Thoracic aorta (tissue), 2 donors: ENCODE measurements at regions not wholly inside any gene's neighbourhood (a gene's known extent, or its start where the extent isn't known, plus 50 kb on each side); places are given as distances from the start of the nearest gene placed in this dataset.

Experiments used
- ATAC-seq: fragments of 150-250 bp; one replicate; pipeline ENCODE4 v1.8.0; 2017; ENCODE audit warnings: low read depth; ENCODE audit not compliant: insufficient number of reproducible peaks, low FRiP score
- DNase-seq: peaks from one replicate; pipeline ENCODE4 v3.0.0-alpha.2; 2020; ENCODE audit warnings: low spot score
- H3K27ac ChIP-seq, 2 donors: fragments of 200-600 bp; sonication (generic); 1 replicate in 1 of 2; 2 replicates in 1 of 2; pipeline ENCODE4 v1.5.1; 2016; ENCODE audit warnings: mild to moderate bottlenecking in 2 of 2, moderate library complexity in 2 of 2
- H3K27me3 ChIP-seq: fragments of 200-600 bp; sonication (generic); replicated peaks from 2 replicates; pipeline ENCODE4 v1.6.0; 2016; ENCODE audit warnings: mild to moderate bottlenecking; ENCODE audit not compliant: insufficient read depth
- H3K36me3 ChIP-seq: fragments of 200-600 bp; sonication (generic); one replicate; pipeline ENCODE4 v1.5.1; 2016
- H3K4me1 ChIP-seq, 2 donors: fragments of 200-600 bp; sonication (generic); 1 replicate in 1 of 2; 2 replicates in 1 of 2; pipeline versions ENCODE4 v1.5.1 to v1.6.0; 2016; ENCODE audit warnings: low read depth in 2 of 2, mild to moderate bottlenecking in 1 of 2; ENCODE audit not compliant: control insufficient read depth in 1 of 2
- H3K4me3 ChIP-seq: fragments of 200-600 bp; sonication (generic); 2 replicates; pipeline ENCODE4 v1.5.1; 2016; ENCODE audit warnings: mild to moderate bottlenecking
- H3K9me3 ChIP-seq: fragments of 200-600 bp; sonication (generic); 2 replicates; pipeline ENCODE4 v1.5.1; 2016
- TF ChIP-seq, protein P1 (sequence below): fragments of 200-600 bp; sonication (generic); IDR thresholded peaks from one replicate; pipeline ENCODE4 v1.5.1; 2019; ENCODE audit warnings: antibody characterized with exemption

GRCh38 chr5:23268136-23268535 is 239.3 kb upstream of the PRDM9 start:
- Histone ChIP-seq H3K4me1 (no peaks in the 10 kb centered on the region), H3K27ac (no peak overlapping the region), H3K4me3 (no peak overlapping the region), H3K9me3 (no peaks in the 10 kb centered on the region), H3K36me3 (no peaks in the 10 kb centered on the region), H3K27me3 (no peaks in the 10 kb centered on the region)
- no peak for ATAC-seq
- no peak for DNase-seq
- TF ChIP-seq, protein P1, sequence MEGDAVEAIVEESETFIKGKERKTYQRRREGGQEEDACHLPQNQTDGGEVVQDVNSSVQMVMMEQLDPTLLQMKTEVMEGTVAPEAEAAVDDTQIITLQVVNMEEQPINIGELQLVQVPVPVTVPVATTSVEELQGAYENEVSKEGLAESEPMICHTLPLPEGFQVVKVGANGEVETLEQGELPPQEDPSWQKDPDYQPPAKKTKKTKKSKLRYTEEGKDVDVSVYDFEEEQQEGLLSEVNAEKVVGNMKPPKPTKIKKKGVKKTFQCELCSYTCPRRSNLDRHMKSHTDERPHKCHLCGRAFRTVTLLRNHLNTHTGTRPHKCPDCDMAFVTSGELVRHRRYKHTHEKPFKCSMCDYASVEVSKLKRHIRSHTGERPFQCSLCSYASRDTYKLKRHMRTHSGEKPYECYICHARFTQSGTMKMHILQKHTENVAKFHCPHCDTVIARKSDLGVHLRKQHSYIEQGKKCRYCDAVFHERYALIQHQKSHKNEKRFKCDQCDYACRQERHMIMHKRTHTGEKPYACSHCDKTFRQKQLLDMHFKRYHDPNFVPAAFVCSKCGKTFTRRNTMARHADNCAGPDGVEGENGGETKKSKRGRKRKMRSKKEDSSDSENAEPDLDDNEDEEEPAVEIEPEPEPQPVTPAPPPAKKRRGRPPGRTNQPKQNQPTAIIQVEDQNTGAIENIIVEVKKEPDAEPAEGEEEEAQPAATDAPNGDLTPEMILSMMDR: no peak

DNA sequence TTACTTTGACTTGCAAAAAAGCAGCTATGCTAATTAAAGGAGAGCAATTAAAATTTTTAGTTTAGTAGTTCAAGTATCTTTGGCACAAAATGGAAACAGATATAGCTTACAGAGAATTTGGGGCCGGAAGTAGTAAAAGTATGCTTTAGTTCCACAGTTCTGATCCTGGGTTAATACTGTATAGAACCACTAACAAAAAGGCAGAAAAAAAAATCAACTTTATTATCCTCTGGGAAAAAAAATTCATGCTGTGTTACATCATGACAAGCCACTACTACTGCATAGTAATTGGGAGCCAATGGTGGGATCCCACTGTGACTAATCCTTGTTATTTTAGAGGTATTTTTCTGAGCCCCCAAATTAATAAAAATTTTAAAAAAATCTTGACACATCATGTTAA is 246.8 kb upstream of the PRDM9 start:
- Histone ChIP-seq H3K27ac (no peak overlapping the region), H3K9me3 (no peaks in the 10 kb centered on the region), H3K4me3 (no peak overlapping the region), H3K36me3 (no peaks in the 10 kb centered on the region), H3K27me3 (no peaks in the 10 kb centered on the region), H3K4me1 (no peaks in the 10 kb centered on the region)
- DNase-seq (no peak), ATAC-seq (no peak)
- TF ChIP-seq, protein P1: no peak

- Histone ChIP-seq H3K27me3 (no peaks in the 10 kb centered on the region), H3K4me3 (no peak overlapping the region), H3K36me3 (no peaks in the 10 kb centered on the region), H3K9me3 (no peaks in the 10 kb centered on the region), H3K4me1 (no peaks in the 10 kb centered on the region), H3K27ac (no peak overlapping the region)
- ATAC-seq: no peak
- TF ChIP-seq, protein P1: no peak
- DNase-seq: no peak
Observed at GRCh38 chr5:23257656-23258055, 249.8 kb upstream of the PRDM9 start.

- ATAC-seq: no peak
- Histone ChIP-seq H3K4me3 (no peak overlapping the region), H3K27ac (no peak overlapping the region), H3K9me3 (no peaks in the 10 kb centered on the region), H3K27me3 (no peaks in the 10 kb centered on the region), H3K4me1 (no peaks in the 10 kb centered on the region), H3K36me3 (no peaks in the 10 kb centered on the region)
- TF ChIP-seq, protein P1: no peak
- no peak for DNase-seq
Observed at GRCh38 chr5:23253621-23254198, 253.7 kb upstream of the PRDM9 start.

DNA sequence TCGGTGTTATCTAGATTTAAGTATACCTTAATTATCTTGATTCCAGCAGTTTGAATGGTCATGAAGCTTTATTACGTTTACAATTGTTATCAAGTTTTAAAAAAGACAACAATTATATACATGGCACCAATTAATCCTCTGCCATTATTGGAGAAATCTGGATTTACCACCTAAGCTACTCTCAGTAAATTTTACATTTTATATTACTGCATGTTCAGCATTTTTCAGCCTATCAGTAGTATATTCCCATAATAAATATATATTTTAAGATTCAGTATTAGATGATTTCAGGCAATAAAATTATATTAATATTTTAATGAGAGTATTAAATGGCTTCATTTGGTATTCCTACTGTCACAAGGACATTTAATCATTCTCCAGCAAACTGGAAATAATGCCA is 264.5 kb upstream of the PRDM9 start:
- ATAC-seq (no peak), DNase-seq (no peak)
- TF ChIP-seq, protein P1: no peak
- Histone ChIP-seq H3K4me3 (no peak overlapping the region), H3K36me3 (no peaks in the 10 kb centered on the region), H3K27me3 (no peaks in the 10 kb centered on the region), H3K4me1 (no peaks in the 10 kb centered on the region), H3K27ac (no peak overlapping the region), H3K9me3 (no peaks in the 10 kb centered on the region)
